SK-N-SH treated with all-trans-retinoic acid at 6 μM for 48 hours (cell line): ENCODE measurements at regions not wholly inside any gene's neighbourhood (a gene's known extent, or its start where the extent isn't known, plus 50 kb on each side); places are given as distances from the start of the nearest gene placed in this dataset.

ENCODE experiments used
- ATAC-seq: fragments of 200-7000 bp; cut with Tn5 transposase; 3 replicates; pipeline ENCODE4 v1.9.1; 2020; ENCODE audit warnings: mild to moderate bottlenecking, moderate library complexity
- ARNTL ChIP-seq: fragments of 450-650 bp; formaldehyde crosslinking; IDR thresholded peaks from 2 replicates; pipeline ENCODE4 v1.5.0; 2020; ENCODE audit warnings: low read depth, mild to moderate bottlenecking, moderate library complexity, borderline replicate concordance
- BACH2 ChIP-seq: fragments of 250-450 bp; sonication (Bioruptor Pico); IDR thresholded peaks from 2 replicates; pipeline ENCODE4 v1.9.0; 2021; ENCODE audit warnings: mild to moderate bottlenecking, borderline replicate concordance
- CREB5 ChIP-seq: fragments of 250-450 bp; sonication (Bioruptor Pico); IDR thresholded peaks from 2 replicates; pipeline ENCODE4 v1.5.1; 2020; ENCODE audit warnings: low read depth, mild to moderate bottlenecking, moderate library complexity
- ESRRG ChIP-seq: fragments of 250-450 bp; sonication (Bioruptor Pico); IDR thresholded peaks from 2 replicates; pipeline ENCODE4 v1.6.1; 2021; ENCODE audit warnings: mild to moderate bottlenecking
- GLIS3 ChIP-seq: fragments of 250-450 bp; sonication (Bioruptor Pico); IDR thresholded peaks from 2 replicates; pipeline ENCODE4 v1.5.0; 2020; ENCODE audit warnings: mild to moderate bottlenecking, moderate library complexity
- ISL1 ChIP-seq: fragments of 250-450 bp; sonication (Bioruptor Pico); IDR thresholded peaks from 2 replicates; pipeline ENCODE4 v2.1.2; 2022; ENCODE audit warnings: mild to moderate bottlenecking, moderate library complexity
- OSR1 ChIP-seq: fragments of 250-450 bp; sonication (Bioruptor Pico); IDR thresholded peaks from 2 replicates; pipeline ENCODE4 v1.8.0; 2022; ENCODE audit warnings: moderate library complexity, mild to moderate bottlenecking, inconsistent platforms
- PATZ1 ChIP-seq: fragments of 250-450 bp; sonication (Bioruptor Pico); IDR thresholded peaks from 2 replicates; pipeline ENCODE4 v1.8.0; 2020; ENCODE audit warnings: mild to moderate bottlenecking, moderate library complexity, borderline replicate concordance
- POU6F1 ChIP-seq: fragments of 250-450 bp; sonication (Bioruptor Pico); IDR thresholded peaks from 2 replicates; pipeline ENCODE4 v1.8.0; 2021; ENCODE audit warnings: low read depth, mild to moderate bottlenecking, moderate library complexity, borderline replicate concordance
- PPARA ChIP-seq: fragments of 250-450 bp; sonication (Bioruptor Pico); IDR thresholded peaks from 2 replicates; pipeline ENCODE4 v1.5.0; 2020; ENCODE audit warnings: mild to moderate bottlenecking, borderline replicate concordance
- RARB ChIP-seq: fragments of 250-450 bp; sonication (Bioruptor Pico); IDR thresholded peaks from 2 replicates; pipeline ENCODE4 v1.8.0; 2021; ENCODE audit warnings: mild to moderate bottlenecking, moderate library complexity
- SNAI2 ChIP-seq: fragments of 250-450 bp; sonication (Bioruptor Pico); IDR thresholded peaks from 2 replicates; pipeline ENCODE4 v1.5.0; 2020; ENCODE audit warnings: mild to moderate bottlenecking, moderate library complexity
- TCF4 ChIP-seq: fragments of 250-450 bp; sonication (Bioruptor Pico); IDR thresholded peaks from 2 replicates; pipeline ENCODE4 v1.8.0; 2021; ENCODE audit warnings: mild to moderate bottlenecking, moderate library complexity, borderline replicate concordance
- TOX ChIP-seq: fragments of 250-450 bp; sonication (Bioruptor Pico); IDR thresholded peaks from 2 replicates; pipeline ENCODE4 v1.8.0; 2021; ENCODE audit warnings: mild to moderate bottlenecking, moderate library complexity, borderline replicate concordance
- TSHZ2 ChIP-seq: fragments of 250-450 bp; sonication (Bioruptor Pico); IDR thresholded peaks from 2 replicates; pipeline ENCODE4 v1.5.0; 2020; ENCODE audit warnings: mild to moderate bottlenecking, moderate library complexity
- ZC3H10 ChIP-seq: fragments of 250-450 bp; sonication (Bioruptor Pico); IDR thresholded peaks from 2 replicates; pipeline ENCODE4 v1.5.1; 2021; ENCODE audit warnings: mild to moderate bottlenecking, moderate library complexity
- ZFP3 ChIP-seq: fragments of 250-450 bp; sonication (Bioruptor Pico); IDR thresholded peaks from 2 replicates; pipeline ENCODE4 v1.5.0; 2020; ENCODE audit warnings: mild to moderate bottlenecking, moderate library complexity
- ZFP30 ChIP-seq: fragments of 450-650 bp; formaldehyde crosslinking; IDR thresholded peaks from 2 replicates; pipeline ENCODE4 v1.5.0; 2022; ENCODE audit warnings: mild to moderate bottlenecking, moderate library complexity
- ZNF70 ChIP-seq: fragments of 450-650 bp; formaldehyde crosslinking; IDR thresholded peaks from 2 replicates; pipeline ENCODE4 v1.5.0; 2020; ENCODE audit warnings: mild to moderate bottlenecking, moderate library complexity
- ZNF8 ChIP-seq: fragments of 450-650 bp; formaldehyde crosslinking; IDR thresholded peaks from 2 replicates; pipeline ENCODE4 v1.5.0; 2020; ENCODE audit warnings: mild to moderate bottlenecking, moderate library complexity

- TF ChIP-seq ZNF8 (CRISPR knock-in tag) (peak; percentile 71), ISL1 (no peak)
- no peak for ATAC-seq
These were observed 62.6 kb downstream of the ZIC1 start for GRCh38 chr3:147471741-147472140.

- no peak for TF ChIP-seq PPARA
- no peak for TF ChIP-seq POU6F1 (CRISPR knock-in tag)
- no peak for TF ChIP-seq GLIS3
- no peak for TF ChIP-seq SNAI2 (CRISPR knock-in tag)
- TF ChIP-seq ZC3H10, result no peak
- TF ChIP-seq RARB, result no peak
- no peak for TF ChIP-seq ZFP3 (CRISPR knock-in tag)
- no peak for TF ChIP-seq TOX (CRISPR knock-in tag)
- TF ChIP-seq TCF4 (CRISPR knock-in tag), result no peak
- no peak for ATAC-seq
These were observed 63.7 kb downstream of the ZIC1 start for GRCh38 chr3:147472846-147473245.

GRCh38 chr3:147483145-147483544 is 74.0 kb downstream of the ZIC1 start:
- peak; percentile 28; the same call in 2 of the 3 replicates for ATAC-seq
- TF ChIP-seq TSHZ2 (CRISPR knock-in tag) (peak; percentile 29; the same call in 1 of the 2 replicates), PPARA (no peak), CREB5 (CRISPR knock-in tag) (0 out of 2 replicates have a peak, but pooled peaks have one; percentile 34), ISL1 (peak; percentile 92)
- TF ChIP-seq, all 23 proteins: peak for 3

GRCh38 chr3:147483578-147483977 is 74.4 kb downstream of the ZIC1 start:
- ATAC-seq, result no peak; the same call in 2 of the 3 replicates

GRCh38 chr3:147493065-147493464 is 83.9 kb downstream of the ZIC1 start:
- no peak for TF ChIP-seq RARB
- no peak for TF ChIP-seq ISL1
- no peak for TF ChIP-seq BACH2 (CRISPR knock-in tag)
- no peak for TF ChIP-seq ESRRG (CRISPR knock-in tag)
- no peak for TF ChIP-seq PPARA
- TF ChIP-seq ZFP30, result no peak
- TF ChIP-seq TCF4 (CRISPR knock-in tag), result no peak
- no peak for TF ChIP-seq PATZ1 (CRISPR knock-in tag)
- no peak for TF ChIP-seq ZNF70 (CRISPR knock-in tag)
- TF ChIP-seq CREB5 (CRISPR knock-in tag), result no peak
- ATAC-seq, result no peak

More at GRCh38 chr3:147483578-147483977, 74.4 kb downstream of the ZIC1 start:
- TF ChIP-seq ARNTL (CRISPR knock-in tag), result no peak
- TF ChIP-seq OSR1 (CRISPR knock-in tag), result no peak
